ENCODE measurements at regions not wholly inside any gene's neighbourhood (a gene's known extent, or its start where the extent isn't known, plus 50 kb on each side); places are given as distances from the start of the nearest gene placed in this dataset.

DNA sequence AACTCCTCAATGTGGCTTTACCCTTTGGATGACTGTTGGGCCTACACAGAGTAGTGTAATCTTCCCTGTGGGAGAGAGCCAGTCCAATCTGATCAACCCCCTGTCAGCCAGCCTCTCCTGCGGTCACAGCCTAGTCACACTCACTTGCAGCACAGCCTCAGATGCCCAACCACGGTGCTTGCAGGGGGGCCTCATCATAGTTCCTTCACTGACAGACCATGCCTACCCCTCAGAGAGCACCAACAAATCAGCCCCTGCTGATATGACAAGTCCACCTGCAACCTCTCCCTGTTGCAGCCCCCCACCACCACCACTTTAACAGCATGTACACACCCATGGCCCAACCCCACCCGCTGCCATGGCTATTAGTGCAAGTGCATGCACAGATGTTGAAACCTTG, 146.8 kb downstream of the HMGN5 start:
- ChIA-PET POLR2A (no interaction called here), CTCF (interaction anchor here (0.6 kb wide), 1 partner anchor 844 kb away, joined by 3 read pairs; no protein-coding TSS in a partner anchor)

DNA sequence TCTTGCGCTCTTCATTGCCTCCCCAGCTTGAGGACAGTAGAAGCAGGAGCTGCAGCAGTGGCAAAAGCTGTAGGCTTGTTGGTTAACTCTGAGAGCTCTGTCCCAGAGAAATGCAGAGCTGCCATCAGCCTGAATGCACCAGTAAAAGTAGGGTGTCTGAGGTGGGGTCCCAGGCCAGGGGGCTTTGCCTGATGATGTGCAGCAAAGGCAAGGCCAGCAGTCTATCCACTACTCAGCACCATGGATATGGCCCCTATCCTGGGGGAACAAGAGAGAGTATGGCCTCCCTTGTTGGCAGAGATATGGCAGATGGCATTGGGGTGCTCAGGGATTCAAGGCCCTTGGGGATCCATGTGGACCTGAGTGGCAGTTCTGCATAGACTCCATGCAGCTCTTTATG, 180.2 kb downstream of the HMGN5 start:
- POLR2A ChIA-PET, result no interaction called here

DNA sequence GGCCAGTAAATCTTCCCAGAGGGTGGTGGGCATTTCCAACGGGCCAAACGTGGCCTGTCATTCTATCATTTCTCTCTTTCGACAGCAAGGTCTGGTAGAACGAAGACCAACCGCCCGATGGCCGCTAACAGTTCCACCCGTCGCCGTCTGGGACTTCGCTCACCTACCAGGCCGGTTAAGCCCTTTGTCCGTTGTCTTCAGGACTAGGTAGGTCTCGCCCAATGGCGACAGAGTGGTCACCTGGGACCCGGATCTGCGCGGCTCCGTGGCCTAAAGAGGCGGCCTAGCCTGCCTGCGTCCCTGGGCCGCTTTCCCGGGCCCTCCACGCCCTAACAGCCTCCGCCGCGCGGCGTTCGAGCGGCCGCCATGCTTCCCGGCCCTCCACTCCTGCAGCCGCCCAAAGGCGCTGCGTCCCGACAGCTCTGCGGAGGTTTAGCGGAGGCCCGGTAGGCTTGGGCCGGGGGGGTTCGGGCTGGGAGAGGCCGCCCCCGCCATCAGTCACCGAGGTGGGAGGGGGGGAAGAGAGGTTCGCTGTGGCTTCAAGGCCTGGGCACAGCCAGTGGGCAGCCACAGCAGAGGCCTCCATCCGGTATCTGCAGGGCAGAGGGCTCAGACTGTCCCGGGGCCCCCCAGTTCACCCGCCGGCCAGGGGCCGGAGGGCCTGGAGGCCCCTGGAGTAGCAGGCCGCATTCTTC, 194.0 kb upstream of the BRWD3 start:
- ChIA-PET POLR2A (no interaction called here), CTCF (no interaction called here)

More for the DNA sequence above, 180.2 kb downstream of the HMGN5 start:
- CTCF ChIA-PET, result no interaction called here

DNA sequence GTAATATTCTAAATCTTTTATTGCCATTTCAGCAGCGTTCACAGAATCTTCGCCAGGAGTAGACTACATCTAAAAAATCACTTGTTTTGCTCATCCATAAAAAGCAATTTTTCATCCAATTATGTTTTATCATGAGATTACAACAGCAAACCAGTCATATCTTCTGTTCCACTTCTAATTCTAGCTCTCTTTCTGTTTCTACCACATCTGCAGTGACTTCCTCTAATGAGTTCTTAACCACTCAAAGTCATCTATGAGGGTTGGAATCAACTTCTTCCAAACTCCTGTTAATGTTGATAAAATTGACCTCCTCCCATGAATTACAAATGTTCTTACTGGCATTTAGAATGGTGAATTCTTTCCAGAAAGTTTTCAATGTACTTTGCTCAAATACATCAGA, 174.4 kb upstream of the BRWD3 start:
- ChIA-PET CTCF (no interaction called here), POLR2A (no interaction called here)
